ENCODE measurements at regions not wholly inside any gene's neighbourhood (a gene's known extent, or its start where the extent isn't known, plus 50 kb on each side); places are given as distances from the start of the nearest gene placed in this dataset.

- DNase-seq (no peak), ATAC-seq (ENCODE audit: low read depth) (no peak)
- no peak overlapping the region for H2AFZ ChIP-seq (replicated peaks; ENCODE audit: low read length, poor library complexity)
- H3K9ac ChIP-seq (ENCODE audit: low read depth, low read length) = no peak overlapping the region
- CTCF ChIA-PET = no interaction called here
- H3K56ac ChIP-seq (ENCODE audit: extremely low read depth, insufficient read depth, low read length) = no peak overlapping the region
- no peaks in the 10 kb centered on the region for H4K20me1 ChIP-seq (ENCODE audit: insufficient read depth, low read length)
- no peak overlapping the region for H4K8ac ChIP-seq (ENCODE audit: low read depth in 2 of 2, low read length in 2 of 2)
- H3K4me3 ChIP-seq (ENCODE audit: insufficient read depth, low read depth, low read length) = no peak overlapping the region
- no CpG with 5 or more reads among the region's 1 CpG for WGBS, 2 experiments (ENCODE audit: extremely low coverage in 2 of 2, insufficient read length in 1 of 2)
- no peaks in the 10 kb centered on the region for H3K27me3 ChIP-seq (ENCODE audit: control insufficient read depth, insufficient read depth, low read length)
- dilution Hi-C loops (cut with HindIII; ENCODE audit: low sequenced_read_pairs, unreplicated experiment) = no loop called here
- H4K91ac ChIP-seq (ENCODE audit: insufficient read depth, low read depth, low read length) = no peak overlapping the region
- no TSS peak for BruUV-seq (replicated peaks)
- TF ChIP-seq CHD1 (IDR thresholded peaks at IDR 0.05; ENCODE audit: low read depth, low read length) (no peak), RAD21 (IDR thresholded peaks at IDR 0.05; ENCODE audit: low read length) (no peak), USF2 (IDR thresholded peaks at IDR 0.05; ENCODE audit: low read depth, low read length) (no peak), RFX5 (IDR thresholded peaks at IDR 0.05; ENCODE audit: low read depth, low read length) (no peak), FOS (IDR thresholded peaks at IDR 0.05; ENCODE audit: low read depth, low read length) (no peak), MAFK (IDR thresholded peaks at IDR 0.05; ENCODE audit: low read depth, low read length) (no peak), MXI1 (IDR thresholded peaks at IDR 0.05; ENCODE audit: borderline replicate concordance, low read depth, low read length) (no peak), RCOR1 (IDR thresholded peaks at IDR 0.05; ENCODE audit: insufficient replicate concordance, low read length) (no peak), ELK1 (IDR thresholded peaks at IDR 0.05; ENCODE audit: borderline replicate concordance, low read depth, low read length) (no peak), CTCF (conservative IDR thresholded peaks at IDR 0.05; ENCODE audit: low read depth, low read length) (no peak), CEBPB (IDR thresholded peaks at IDR 0.05; ENCODE audit: low read depth, low read length) (no peak), SMC3 (IDR thresholded peaks at IDR 0.05; ENCODE audit: low read depth, low read length) (no peak), BHLHE40 (IDR thresholded peaks at IDR 0.05; ENCODE audit: low read depth, low read length) (no peak)
- no peak overlapping the region for H3K27ac ChIP-seq (ENCODE audit: insufficient read depth, low read length)
- H3K18ac ChIP-seq (ENCODE audit: low read depth, low read length) = no peak overlapping the region
- no peak overlapping the region for H2AK5ac ChIP-seq (ENCODE audit: low read depth, low read length)
- no peak overlapping the region for H3K23ac ChIP-seq (ENCODE audit: low read depth, low read length)
- no peak overlapping the region for H3K4me2 ChIP-seq (ENCODE audit: low read depth, low read length)
- POLR2A ChIA-PET (ENCODE audit: unreplicated experiment) = no interaction called here
- no peaks in the 10 kb centered on the region for H3K36me3 ChIP-seq (ENCODE audit: control insufficient read depth, insufficient read depth, low read length)
- no peaks in the 10 kb centered on the region for H3K9me3 ChIP-seq (ENCODE audit: control insufficient read depth, insufficient read depth, low read length)
- no peak overlapping the region for H3K4ac ChIP-seq (ENCODE audit: low read depth, low read length)
- H3K9me1 ChIP-seq (ENCODE audit: insufficient read depth, low read length) = no peaks in the 10 kb centered on the region
- no peaks in the 10 kb centered on the region for H3K79me1 ChIP-seq (ENCODE audit: low read depth in 1 of 2, low read length in 2 of 2)
- H2BK120ac ChIP-seq (ENCODE audit: low read depth, low read length) = no peak overlapping the region
- no peak overlapping the region for H2BK20ac ChIP-seq (ENCODE audit: low read depth, low read length)
- H2BK5ac ChIP-seq (ENCODE audit: low read depth, low read length, poor library complexity, severe bottlenecking) = no peak overlapping the region
- H2BK15ac ChIP-seq (ENCODE audit: low read depth, low read length) = no peak overlapping the region
- no peak overlapping the region for H2AK9ac ChIP-seq (replicated peaks; ENCODE audit: low read depth, low read length, poor library complexity)
- no peaks in the 10 kb centered on the region for H3K4me1 ChIP-seq (ENCODE audit: control insufficient read depth, insufficient read depth, low read length)
- H4K5ac ChIP-seq (ENCODE audit: low read depth, low read length) = no peak overlapping the region
- intact Hi-C loops (cut with micrococcal nuclease) = no loop called here
- H3K14ac ChIP-seq (replicated peaks; ENCODE audit: low read depth, low read length) = no peak overlapping the region
- in situ Hi-C loops (cut with MboI; ENCODE audit: low sequenced_read_pairs) = no loop called here
Observed at GRCh38 chr6:148016013-148016412, 326.6 kb upstream of the SASH1 start.

All from IMR-90 (cell line).